Small intestine (tissue), 7 donors: ENCODE measurements at regions not wholly inside any gene's neighbourhood (a gene's known extent, or its start where the extent isn't known, plus 50 kb on each side); places are given as distances from the start of the nearest gene placed in this dataset.

Experiments used
- DNase-seq, 2 donors: peaks; one replicate each; pipeline versions ENCODE4 v3.0.0 to v3.0.0-alpha.2; 2013
- FAIRE-seq: peaks from 2 replicates; lab custom pipeline; 2012; peaks lifted over from hg19 to GRCh38; lab: Jason Lieb, UNC
- H3K27ac ChIP-seq, 3 donors: one replicate each; pipeline ENCODE4 v1.5.1; 2013; ENCODE audit warnings: low read length in 2 of 3, mild to moderate bottlenecking in 2 of 3, control low read depth in 1 of 3, inconsistent platforms in 1 of 3, low read depth in 1 of 3, moderate library complexity in 1 of 3
- H3K27me3 ChIP-seq, 3 donors: one replicate each; pipeline ENCODE4 v1.6.1; 2013; ENCODE audit warnings: low read length in 3 of 3, inconsistent platforms in 1 of 3; ENCODE audit not compliant: control insufficient read depth in 3 of 3, insufficient read depth in 3 of 3
- H3K36me3 ChIP-seq, 3 donors: one replicate each; pipeline ENCODE4 v1.6.1; 2013; ENCODE audit warnings: low read length in 3 of 3, inconsistent platforms in 1 of 3, low read depth in 1 of 3, mild to moderate bottlenecking in 1 of 3, moderate library complexity in 1 of 3; ENCODE audit not compliant: control insufficient read depth in 3 of 3, insufficient read depth in 2 of 3
- H3K4me1 ChIP-seq, 3 donors: one replicate each; pipeline ENCODE4 v1.6.1; 2013; ENCODE audit warnings: low read length in 2 of 3, inconsistent platforms in 1 of 3, low read depth in 1 of 3, mild to moderate bottlenecking in 1 of 3, moderate library complexity in 1 of 3; ENCODE audit not compliant: control insufficient read depth in 3 of 3, insufficient read depth in 2 of 3
- H3K4me3 ChIP-seq, 3 donors: one replicate each; pipeline ENCODE4 v1.5.1; 2013; ENCODE audit warnings: low read length in 3 of 3, control low read depth in 1 of 3, inconsistent platforms in 1 of 3, low read depth in 1 of 3, mild to moderate bottlenecking in 1 of 3, moderate library complexity in 1 of 3
- H3K9me3 ChIP-seq, 2 donors: one replicate each; pipeline ENCODE4 v1.6.1; 2013; ENCODE audit warnings: low read depth in 1 of 2, low read length in 1 of 2; ENCODE audit not compliant: control insufficient read depth in 2 of 2, insufficient read depth in 1 of 2
- WGBS, 3 donors: extraction: QIAGEN DNeasy Blood & Tissue Kit; methylation state at CpG; one replicate each; pipeline ENCODE4 v1.1.7; 2013; 5-methylcytosine and 5-hydroxymethylcytosine counted together
- donor health status: healthy with polysubstance abuse.
- donor health status: control.
- donor health status: control.
- donor health status: Bipolar disorder and iron deficiency.
- donor health status: healthy.

DNA sequence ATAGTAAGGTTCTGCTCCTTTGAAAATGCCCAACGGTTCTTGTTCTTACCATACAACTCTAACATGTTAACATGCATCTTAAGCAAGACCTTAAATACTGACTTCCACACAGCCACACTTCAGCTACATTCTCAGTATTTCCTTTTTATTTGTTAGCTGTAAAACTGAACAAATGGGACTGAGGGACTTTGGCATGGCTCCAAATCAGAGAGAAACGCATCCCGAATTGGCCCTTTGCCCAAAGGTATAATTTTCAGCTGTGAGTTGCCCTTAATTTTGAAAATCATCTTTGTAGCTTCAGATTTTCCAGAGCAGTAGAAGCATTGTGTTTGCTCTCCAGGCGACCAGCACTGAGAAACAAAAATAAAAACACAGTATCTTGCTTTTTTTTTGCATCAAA lies 56.4 kb downstream of the NEUROD6 start:
- 31 to 43% (median 39%) methylated on average over 4 of the region's 4 CpGs for WGBS, 3 donors

GRCh38 chr7:31271641-31272405 lies 68.7 kb downstream of the NEUROD6 start:
- H3K36me3 ChIP-seq = no peaks in the 10 kb centered on the region
- H3K4me1 ChIP-seq = no peaks in the 10 kb centered on the region
- DNase-seq (no peak), FAIRE-seq (no peak)
- no peaks in the 10 kb centered on the region for H3K9me3 ChIP-seq
- WGBS, 3 donors = 49 to 61% (median 60%) methylated on average over 5 of the region's 5 CpGs
- H3K27me3 ChIP-seq = no peaks in the 10 kb centered on the region
- no peak overlapping the region for H3K4me3 ChIP-seq
- no peak overlapping the region for H3K27ac ChIP-seq

More for the DNA sequence above, 56.4 kb downstream of the NEUROD6 start:
- DNase-seq (no peak), FAIRE-seq (no peak)
- no peak overlapping the region for H3K4me3 ChIP-seq
- no peaks in the 10 kb centered on the region for H3K4me1 ChIP-seq
- H3K36me3 ChIP-seq = no peaks in the 10 kb centered on the region
- no peaks in the 10 kb centered on the region for H3K9me3 ChIP-seq
- H3K27me3 ChIP-seq = no peaks in the 10 kb centered on the region
- H3K27ac ChIP-seq = no peak overlapping the region

DNA sequence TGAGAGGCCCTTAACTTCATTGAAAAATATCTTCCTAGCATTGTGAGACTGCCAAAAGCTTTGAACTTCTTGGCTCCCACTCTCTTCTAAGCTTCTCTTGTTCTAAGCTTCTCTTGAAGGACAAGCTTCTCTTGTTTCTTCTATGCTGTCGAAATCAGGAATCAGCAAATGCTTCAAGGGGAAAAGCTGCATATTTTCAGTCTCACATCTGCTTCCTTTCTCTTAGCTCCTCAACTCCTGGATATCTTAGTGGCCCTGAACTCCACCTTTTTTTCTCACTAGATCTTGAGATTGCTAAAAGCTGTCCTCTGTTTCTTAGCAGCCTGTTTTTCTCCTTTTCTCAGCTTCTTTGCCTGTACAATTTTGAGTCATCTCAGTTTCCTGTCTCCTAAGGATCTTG lies 73.0 kb downstream of the NEUROD6 start:
- H3K9me3 ChIP-seq = no peaks in the 10 kb centered on the region
- DNase-seq (no peak), FAIRE-seq (no peak)
- H3K4me3 ChIP-seq = no peak overlapping the region
- no peaks in the 10 kb centered on the region for H3K4me1 ChIP-seq
- H3K27ac ChIP-seq = no peak overlapping the region
- no peaks in the 10 kb centered on the region for H3K36me3 ChIP-seq
- WGBS, 3 donors = 59 to 70% (median 68%) methylated on average over 1 of the region's 1 CpG
- H3K27me3 ChIP-seq = no peaks in the 10 kb centered on the region

- no peak overlapping the region for H3K27ac ChIP-seq
- H3K4me3 ChIP-seq = no peak overlapping the region
- no peak for DNase-seq
- peak; percentile 77 for FAIRE-seq
- no peaks in the 10 kb centered on the region for H3K36me3 ChIP-seq
- no peaks in the 10 kb centered on the region for H3K27me3 ChIP-seq
- WGBS, 3 donors = 48 to 50% (median 48%) methylated on average over 2 of the region's 2 CpGs
- no peaks in the 10 kb centered on the region for H3K9me3 ChIP-seq
- no peaks in the 10 kb centered on the region for H3K4me1 ChIP-seq
Observed at GRCh38 chr7:31263338-31263737, 77.2 kb downstream of the NEUROD6 start.

GRCh38 chr7:31261341-31261740 lies 79.2 kb downstream of the NEUROD6 start:
- Histone ChIP-seq H3K27me3 (no peaks in the 10 kb centered on the region), H3K4me1 (no peaks in the 10 kb centered on the region), H3K4me3 (no peak overlapping the region), H3K27ac (no peak overlapping the region), H3K36me3 (no peaks in the 10 kb centered on the region), H3K9me3 (no peaks in the 10 kb centered on the region)
- no peak for FAIRE-seq
- no peak for DNase-seq
- WGBS, 3 donors = 45 to 68% (median 55%) methylated on average over 7 of the region's 7 CpGs

DNA sequence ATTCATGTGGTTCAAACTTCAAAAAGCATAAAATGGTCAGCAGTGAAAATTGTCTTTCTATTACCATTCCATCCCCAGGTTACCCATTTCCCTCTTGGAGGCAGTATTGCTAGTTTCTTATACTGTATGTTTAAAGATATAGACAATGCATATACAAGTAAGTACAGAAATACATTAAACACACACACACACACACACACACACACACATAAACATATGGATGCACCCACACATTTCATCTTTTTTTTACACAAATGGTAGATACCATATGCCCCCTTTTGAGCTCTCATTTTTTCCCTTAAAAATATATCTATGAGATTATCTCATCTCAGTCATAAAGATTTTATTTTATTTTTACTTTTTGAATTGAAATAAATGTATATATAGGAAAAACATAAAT lies 79.7 kb downstream of the NEUROD6 start:
- FAIRE-seq (no peak), DNase-seq (no peak)
- Histone ChIP-seq H3K27me3 (no peaks in the 10 kb centered on the region), H3K4me3 (no peak overlapping the region), H3K27ac (no peak overlapping the region), H3K36me3 (no peaks in the 10 kb centered on the region), H3K4me1 (no peaks in the 10 kb centered on the region), H3K9me3 (no peaks in the 10 kb centered on the region)

DNA sequence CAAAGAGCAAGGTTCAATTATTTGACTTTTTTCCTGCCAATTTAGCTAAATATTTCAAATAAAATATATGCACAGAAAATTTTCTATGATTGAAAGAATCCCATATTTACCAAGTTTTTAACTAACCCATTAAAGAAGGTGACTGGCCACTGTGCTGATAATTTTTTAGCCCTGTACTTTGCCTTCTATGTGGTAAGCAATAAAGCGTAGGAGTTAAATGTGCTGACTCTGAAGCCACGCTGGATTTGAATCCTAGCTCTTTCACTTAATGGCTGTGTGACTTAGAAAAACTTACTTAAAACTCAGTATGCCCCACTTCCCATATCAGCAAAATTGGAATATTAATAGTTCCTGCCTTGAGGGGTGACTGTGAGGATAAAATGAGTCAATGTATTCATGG lies 82.1 kb downstream of the NEUROD6 start:
- peak overlapping the region in 1 of 3 donors; percentile 45 for H3K27ac ChIP-seq

DNA sequence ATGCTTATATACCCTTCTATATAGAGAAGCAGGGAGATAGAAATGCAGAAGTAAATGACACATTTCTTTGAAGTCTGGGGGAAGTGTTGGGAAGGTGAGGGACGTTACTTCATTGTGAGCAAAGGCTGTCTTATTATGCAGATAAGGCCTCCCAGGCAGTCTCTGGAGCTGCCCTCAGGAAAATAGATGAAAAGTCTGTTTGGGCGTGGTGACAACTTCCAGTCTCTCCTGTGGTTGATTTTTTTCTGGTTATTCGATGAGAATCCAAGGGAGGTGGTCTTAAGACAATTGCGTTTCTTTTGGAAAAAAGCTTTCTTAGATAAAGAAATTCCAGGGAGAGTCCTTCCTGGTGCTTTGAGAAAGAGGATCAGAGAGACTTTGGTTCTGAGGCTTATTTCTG lies 84.0 kb downstream of the NEUROD6 start:
- DNase-seq = no peak
- FAIRE-seq = no peak
- Histone ChIP-seq H3K27ac (no peak overlapping the region), H3K36me3 (no peaks in the 10 kb centered on the region), H3K4me3 (no peak overlapping the region), H3K4me1 (no peaks in the 10 kb centered on the region), H3K9me3 (no peaks in the 10 kb centered on the region), H3K27me3 (peaks cover 0 to 2% (median 0%) of the 10 kb centered on the region in 3 donors)
- 54 to 74% (median 71%) methylated on average over 4 of the region's 4 CpGs for WGBS, 3 donors

More for the DNA sequence above, 82.1 kb downstream of the NEUROD6 start:
- DNase-seq = peak; percentile 4 to 39
- Histone ChIP-seq H3K27me3 (peaks cover 0 to under 1% (median 0%) of the 10 kb centered on the region in 3 donors), H3K4me1 (no peaks in the 10 kb centered on the region), H3K36me3 (no peaks in the 10 kb centered on the region), H3K4me3 (no peak overlapping the region), H3K9me3 (no peaks in the 10 kb centered on the region)
- WGBS, 3 donors = 39 to 56% (median 46%) methylated on average over 2 of the region's 2 CpGs
- no peak for FAIRE-seq

GRCh38 chr7:31254926-31255325 lies 85.6 kb downstream of the NEUROD6 start:
- 80 to 97% (median 85%) methylated on average over 1 of the region's 1 CpG for WGBS, 3 donors
- DNase-seq = no peak
- H3K27me3 ChIP-seq = peaks cover 0 to 2% (median 0%) of the 10 kb centered on the region in 3 donors
- no peaks in the 10 kb centered on the region for H3K9me3 ChIP-seq
- H3K27ac ChIP-seq = no peak overlapping the region
- H3K4me1 ChIP-seq = no peaks in the 10 kb centered on the region
- H3K4me3 ChIP-seq = no peak overlapping the region
- no peaks in the 10 kb centered on the region for H3K36me3 ChIP-seq
- no peak for FAIRE-seq
